ENCODE measurements at regions not wholly inside any gene's neighbourhood (a gene's known extent, or its start where the extent isn't known, plus 50 kb on each side); places are given as distances from the start of the nearest gene placed in this dataset.
A peak's percentile ranks its signal among the peaks of the same experiment; 100 is the strongest.

- Histone ChIP-seq H3K9me3 (no peaks in the 10 kb centered on the region), H3K36me3 (no peaks in the 10 kb centered on the region), H3K4me3 (no peak overlapping the region), H3K27me3 (no peaks in the 10 kb centered on the region)
- DNase-seq = no peak
Observed at GRCh38 chrX:39969819-39970504, 127.8 kb downstream of the BCOR start.

GRCh38 chrX:39971760-39972159 lies 126.0 kb downstream of the BCOR start:
- H3K4me3 ChIP-seq = no peak overlapping the region
- no peaks in the 10 kb centered on the region for H3K36me3 ChIP-seq
- DNase-seq = no peak
- no peaks in the 10 kb centered on the region for H3K27me3 ChIP-seq
- H3K9me3 ChIP-seq = no peaks in the 10 kb centered on the region

GRCh38 chrX:39972340-39972739 lies 125.4 kb downstream of the BCOR start:
- no peaks in the 10 kb centered on the region for H3K9me3 ChIP-seq
- H3K36me3 ChIP-seq = no peaks in the 10 kb centered on the region
- no peak overlapping the region for H3K4me3 ChIP-seq
- DNase-seq = peak; percentile 44
- no peaks in the 10 kb centered on the region for H3K27me3 ChIP-seq

- no peaks in the 10 kb centered on the region for H3K27me3 ChIP-seq
- H3K4me3 ChIP-seq = no peak overlapping the region
- no peak for DNase-seq
- no peaks in the 10 kb centered on the region for H3K36me3 ChIP-seq
- H3K9me3 ChIP-seq = no peaks in the 10 kb centered on the region
Observed at GRCh38 chrX:39973810-39974209, 123.9 kb downstream of the BCOR start.

- Histone ChIP-seq H3K4me3 (no peak overlapping the region), H3K36me3 (no peaks in the 10 kb centered on the region), H3K9me3 (no peaks in the 10 kb centered on the region), H3K27me3 (no peaks in the 10 kb centered on the region)
- no peak for DNase-seq
Observed at GRCh38 chrX:39974270-39974669, 123.5 kb downstream of the BCOR start.

GRCh38 chrX:39975101-39975925 lies 122.4 kb downstream of the BCOR start:
- no peaks in the 10 kb centered on the region for H3K36me3 ChIP-seq
- no peaks in the 10 kb centered on the region for H3K9me3 ChIP-seq
- no peak overlapping the region for H3K4me3 ChIP-seq
- H3K27me3 ChIP-seq = no peaks in the 10 kb centered on the region
- no peak for DNase-seq

GRCh38 chrX:39981946-39982345 lies 115.8 kb downstream of the BCOR start:
- DNase-seq = no peak
- no peaks in the 10 kb centered on the region for H3K36me3 ChIP-seq
- H3K9me3 ChIP-seq = no peaks in the 10 kb centered on the region
- no peak overlapping the region for H3K4me3 ChIP-seq
- no peaks in the 10 kb centered on the region for H3K27me3 ChIP-seq

GRCh38 chrX:39982948-39983347 lies 114.8 kb downstream of the BCOR start:
- no peak for DNase-seq
- Histone ChIP-seq H3K9me3 (no peaks in the 10 kb centered on the region), H3K27me3 (no peaks in the 10 kb centered on the region), H3K4me3 (no peak overlapping the region), H3K36me3 (no peaks in the 10 kb centered on the region)

- no peak for DNase-seq
Observed at GRCh38 chrX:39983715-39984114, 114.0 kb downstream of the BCOR start.

GRCh38 chrX:39984191-39984956 lies 113.4 kb downstream of the BCOR start:
- H3K36me3 ChIP-seq = no peaks in the 10 kb centered on the region
- no peak overlapping the region for H3K4me3 ChIP-seq
- no peak for DNase-seq
- H3K9me3 ChIP-seq = no peaks in the 10 kb centered on the region
- no peaks in the 10 kb centered on the region for H3K27me3 ChIP-seq

More at GRCh38 chrX:39983715-39984114, 114.0 kb downstream of the BCOR start:
- Histone ChIP-seq H3K36me3 (no peaks in the 10 kb centered on the region), H3K27me3 (no peaks in the 10 kb centered on the region), H3K9me3 (no peaks in the 10 kb centered on the region), H3K4me3 (no peak overlapping the region)

GRCh38 chrX:39985071-39985470 lies 112.7 kb downstream of the BCOR start:
- no peak for DNase-seq
- Histone ChIP-seq H3K36me3 (no peaks in the 10 kb centered on the region), H3K27me3 (no peaks in the 10 kb centered on the region), H3K9me3 (no peaks in the 10 kb centered on the region), H3K4me3 (no peak overlapping the region)

GRCh38 chrX:39985551-39985950 lies 112.2 kb downstream of the BCOR start:
- H3K9me3 ChIP-seq = no peaks in the 10 kb centered on the region
- no peaks in the 10 kb centered on the region for H3K27me3 ChIP-seq
- no peak for DNase-seq
- no peaks in the 10 kb centered on the region for H3K36me3 ChIP-seq
- no peak overlapping the region for H3K4me3 ChIP-seq

- Histone ChIP-seq H3K27me3 (no peaks in the 10 kb centered on the region), H3K36me3 (no peaks in the 10 kb centered on the region), H3K4me3 (no peak overlapping the region), H3K9me3 (no peaks in the 10 kb centered on the region)
- DNase-seq = no peak
Observed at GRCh38 chrX:39988496-39988895, 109.3 kb downstream of the BCOR start.

- no peaks in the 10 kb centered on the region for H3K9me3 ChIP-seq
- DNase-seq = no peak
- H3K4me3 ChIP-seq = no peak overlapping the region
- H3K27me3 ChIP-seq = no peaks in the 10 kb centered on the region
- H3K36me3 ChIP-seq = no peaks in the 10 kb centered on the region
Observed at GRCh38 chrX:39990388-39990787, 107.4 kb downstream of the BCOR start.

- no peak overlapping the region for H3K4me3 ChIP-seq
- H3K9me3 ChIP-seq = no peaks in the 10 kb centered on the region
- DNase-seq = no peak
- no peaks in the 10 kb centered on the region for H3K36me3 ChIP-seq
- no peaks in the 10 kb centered on the region for H3K27me3 ChIP-seq
Observed at GRCh38 chrX:39992300-39992699, 105.5 kb downstream of the BCOR start.

GRCh38 chrX:39995457-39995856 lies 102.3 kb downstream of the BCOR start:
- H3K9me3 ChIP-seq = no peaks in the 10 kb centered on the region
- no peaks in the 10 kb centered on the region for H3K27me3 ChIP-seq
- H3K4me3 ChIP-seq = no peak overlapping the region
- DNase-seq = no peak
- H3K36me3 ChIP-seq = no peaks in the 10 kb centered on the region

GRCh38 chrX:39996536-39996935 lies 101.2 kb downstream of the BCOR start:
- H3K36me3 ChIP-seq = no peaks in the 10 kb centered on the region
- no peaks in the 10 kb centered on the region for H3K27me3 ChIP-seq
- no peak overlapping the region for H3K4me3 ChIP-seq
- no peak for DNase-seq
- H3K9me3 ChIP-seq = no peaks in the 10 kb centered on the region
